SU-DHL-6 (cell line): ENCODE measurements at regions not wholly inside any gene's neighbourhood (a gene's known extent, or its start where the extent isn't known, plus 50 kb on each side); places are given as distances from the start of the nearest gene placed in this dataset.

Experiments used
- EZH2phosphoT487 ChIP-seq: fragments of 200-600 bp; sonication (generic), shearing (Covaris generic); conservative IDR thresholded peaks from 2 replicates; pipeline ENCODE4 v1.6.1; 2018; ENCODE audit warnings: mild to moderate bottlenecking, antibody characterized with exemption, low read length, moderate library complexity, mixed read lengths
- TF ChIP-seq, protein P1 (sequence below): fragments of 200-600 bp; sonication (generic); IDR thresholded peaks from one replicate; pipeline ENCODE4 v1.5.1; 2017; ENCODE audit warnings: antibody characterized with exemption, mild to moderate bottlenecking, low read length, moderate library complexity; ENCODE audit not compliant: insufficient read depth, poor library complexity, severe bottlenecking

DNA sequence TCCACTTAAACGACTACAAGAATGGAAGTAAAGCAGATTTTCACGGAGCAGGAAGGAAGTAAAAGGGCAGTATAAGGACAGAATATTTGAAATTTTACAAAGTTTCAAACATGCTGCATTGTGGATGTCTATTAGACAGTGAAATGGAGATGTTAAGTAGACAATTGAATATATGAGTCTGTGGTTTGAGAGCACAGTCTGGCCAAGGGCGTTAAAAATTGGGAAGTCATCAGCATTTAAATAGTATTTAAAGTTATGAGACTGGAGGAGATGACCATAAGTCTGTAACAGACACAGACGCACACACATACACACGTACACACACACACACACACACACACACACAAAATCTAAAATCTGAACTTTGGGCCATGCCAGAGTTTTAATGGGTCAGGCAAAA is 935.9 kb downstream of the EPHA3 start:
- TF ChIP-seq, protein P1, sequence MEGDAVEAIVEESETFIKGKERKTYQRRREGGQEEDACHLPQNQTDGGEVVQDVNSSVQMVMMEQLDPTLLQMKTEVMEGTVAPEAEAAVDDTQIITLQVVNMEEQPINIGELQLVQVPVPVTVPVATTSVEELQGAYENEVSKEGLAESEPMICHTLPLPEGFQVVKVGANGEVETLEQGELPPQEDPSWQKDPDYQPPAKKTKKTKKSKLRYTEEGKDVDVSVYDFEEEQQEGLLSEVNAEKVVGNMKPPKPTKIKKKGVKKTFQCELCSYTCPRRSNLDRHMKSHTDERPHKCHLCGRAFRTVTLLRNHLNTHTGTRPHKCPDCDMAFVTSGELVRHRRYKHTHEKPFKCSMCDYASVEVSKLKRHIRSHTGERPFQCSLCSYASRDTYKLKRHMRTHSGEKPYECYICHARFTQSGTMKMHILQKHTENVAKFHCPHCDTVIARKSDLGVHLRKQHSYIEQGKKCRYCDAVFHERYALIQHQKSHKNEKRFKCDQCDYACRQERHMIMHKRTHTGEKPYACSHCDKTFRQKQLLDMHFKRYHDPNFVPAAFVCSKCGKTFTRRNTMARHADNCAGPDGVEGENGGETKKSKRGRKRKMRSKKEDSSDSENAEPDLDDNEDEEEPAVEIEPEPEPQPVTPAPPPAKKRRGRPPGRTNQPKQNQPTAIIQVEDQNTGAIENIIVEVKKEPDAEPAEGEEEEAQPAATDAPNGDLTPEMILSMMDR = no peak
- TF ChIP-seq EZH2phosphoT487 = no peak
